ENCODE measurements at regions not wholly inside any gene's neighbourhood (a gene's known extent, or its start where the extent isn't known, plus 50 kb on each side); places are given as distances from the start of the nearest gene placed in this dataset.

DNA sequence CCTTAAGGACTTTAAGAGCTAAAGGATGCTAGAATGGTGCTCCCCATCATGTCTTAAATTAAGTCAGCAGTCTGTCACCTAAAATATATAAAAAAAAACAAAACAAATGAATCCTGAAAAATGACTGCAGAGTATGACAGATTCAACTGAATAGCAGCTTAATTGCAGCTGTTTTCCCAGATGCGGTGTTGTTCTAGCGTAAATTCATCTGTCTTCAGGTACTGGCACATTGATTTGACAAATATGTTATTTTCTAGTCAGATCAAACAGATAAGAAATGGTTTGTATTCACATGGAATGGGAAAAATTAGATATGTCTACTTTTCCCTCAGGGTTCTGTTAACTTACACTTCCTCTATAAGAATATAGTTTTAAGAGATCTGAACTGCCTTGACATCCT is 211.7 kb downstream of the NAF1 start (continued):
- TF ChIP-seq CHD7 (IDR thresholded peaks at IDR 0.05; ENCODE audit: insufficient replicate concordance, low read length) = no peak
- TF ChIP-seq CBX8 (IDR thresholded peaks at IDR 0.05; ENCODE audit: borderline replicate concordance, low read depth, low read length) = no peak
- TF ChIP-seq RFX5 (IDR thresholded peaks at IDR 0.05; ENCODE audit: borderline replicate concordance, low read depth, low read length) = no peak
- TF ChIP-seq FOSL1 (IDR thresholded peaks at IDR 0.05; ENCODE audit: insufficient read depth, low read depth, low read length) = no peak
- no peak for TF ChIP-seq ZNF274 (IDR thresholded peaks at IDR 0.05; ENCODE audit: borderline replicate concordance, extremely low read depth, low read length)
- TF ChIP-seq, protein P1, sequence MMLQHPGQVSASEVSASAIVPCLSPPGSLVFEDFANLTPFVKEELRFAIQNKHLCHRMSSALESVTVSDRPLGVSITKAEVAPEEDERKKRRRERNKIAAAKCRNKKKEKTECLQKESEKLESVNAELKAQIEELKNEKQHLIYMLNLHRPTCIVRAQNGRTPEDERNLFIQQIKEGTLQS (IDR thresholded peaks at IDR 0.05; ENCODE audit: insufficient read depth, low read depth, low read length) = no peak
- TF ChIP-seq CEBPB (IDR thresholded peaks at IDR 0.05; ENCODE audit: low read depth, low read length) = no peak

All from H1 (cell line).